ENCODE measurements at regions not wholly inside any gene's neighbourhood (a gene's known extent, or its start where the extent isn't known, plus 50 kb on each side); places are given as distances from the start of the nearest gene placed in this dataset.
"Not testable (repeated sequence)": the region's sequence is repeated elsewhere in the genome, so short reads cannot be mapped to it uniquely, and the experiment has no call there.

- not testable (repeated sequence) for TF ChIP-seq EZH2 (IDR thresholded peaks at IDR 0.05; ENCODE audit: low read depth, unreplicated experiment); CTCF (conservative IDR thresholded peaks at IDR 0.05; ENCODE audit: low read depth in 2 of 2); EZH2phosphoT487 (IDR thresholded peaks at IDR 0.05; ENCODE audit: unreplicated experiment); NANOG (IDR thresholded peaks at IDR 0.05; ENCODE audit: borderline replicate concordance); POLR2AphosphoS5 (IDR thresholded peaks at IDR 0.05; ENCODE audit: low read depth); REST (IDR thresholded peaks at IDR 0.05; ENCODE audit: unreplicated experiment); CREB1 (CRISPR knock-in tag; IDR thresholded peaks at IDR 0.05; ENCODE audit: low read depth); ZNF331 (CRISPR knock-in tag; IDR thresholded peaks at IDR 0.05; ENCODE audit: low read depth); STAT1 (IDR thresholded peaks at IDR 0.05; ENCODE audit: unreplicated experiment); ZNF114 (CRISPR knock-in tag; IDR thresholded peaks at IDR 0.05)
- TF ChIP-seq, protein P1, sequence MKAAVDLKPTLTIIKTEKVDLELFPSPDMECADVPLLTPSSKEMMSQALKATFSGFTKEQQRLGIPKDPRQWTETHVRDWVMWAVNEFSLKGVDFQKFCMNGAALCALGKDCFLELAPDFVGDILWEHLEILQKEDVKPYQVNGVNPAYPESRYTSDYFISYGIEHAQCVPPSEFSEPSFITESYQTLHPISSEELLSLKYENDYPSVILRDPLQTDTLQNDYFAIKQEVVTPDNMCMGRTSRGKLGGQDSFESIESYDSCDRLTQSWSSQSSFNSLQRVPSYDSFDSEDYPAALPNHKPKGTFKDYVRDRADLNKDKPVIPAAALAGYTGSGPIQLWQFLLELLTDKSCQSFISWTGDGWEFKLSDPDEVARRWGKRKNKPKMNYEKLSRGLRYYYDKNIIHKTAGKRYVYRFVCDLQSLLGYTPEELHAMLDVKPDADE (IDR thresholded peaks at IDR 0.05), result not testable (repeated sequence)
Observed at GRCh38 chr6:155858906-155859305, 403.3 kb upstream of the NOX3 start.

All from GM23338 (cell line).